ENCODE measurements at regions not wholly inside any gene's neighbourhood (a gene's known extent, or its start where the extent isn't known, plus 50 kb on each side); places are given as distances from the start of the nearest gene placed in this dataset.

DNA sequence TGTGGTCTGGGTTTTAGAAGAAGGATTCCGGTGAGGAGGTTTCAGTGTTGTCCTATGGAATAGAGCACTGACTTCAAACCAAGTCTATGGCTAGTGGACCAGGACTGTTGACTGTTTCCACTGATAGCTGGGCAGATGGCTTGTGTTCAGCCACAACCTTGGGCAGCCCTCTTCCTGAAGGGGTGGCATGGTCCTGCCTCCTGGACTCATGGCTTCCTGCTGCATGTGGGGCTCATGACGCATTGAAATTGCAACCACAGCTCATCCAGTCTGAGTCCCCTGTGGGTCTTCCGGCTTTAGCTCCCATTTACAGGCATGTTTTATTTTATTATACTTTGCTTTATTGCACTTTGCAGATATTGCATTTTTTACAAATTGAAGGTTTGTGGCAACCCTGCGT is 105.0 kb downstream of the B3GNT2 start:
- Histone ChIP-seq H3K36me3 (ENCODE audit: control insufficient read depth in 2 of 2, insufficient read depth in 1 of 2, low read length in 2 of 2) (no peaks in the 10 kb centered on the region), H3K27ac (ENCODE audit: extremely low read depth, low read depth, low read length) (no peak overlapping the region), H3K9me3 (ENCODE audit: control insufficient read depth, insufficient read depth, low read depth, low read length) (no peaks in the 10 kb centered on the region), H3K4me3 (ENCODE audit: low read depth, low read length) (no peak overlapping the region), H3K4me1 (ENCODE audit: control insufficient read depth, insufficient read depth, low read length) (no peaks in the 10 kb centered on the region)
- ChIA-PET CTCF (interaction anchor here (0.6 to 1.0 kb wide), 4 partner anchors 25 to 330 kb away, joined by 3 read pairs; no protein-coding TSS in a partner anchor), POLR2A (no interaction called here)
- TF ChIP-seq ZNF529 (tag by site-specific recombination; IDR thresholded peaks at IDR 0.05; ENCODE audit: insufficient replicate concordance): no peak
- no peak for TF ChIP-seq GLIS2 (tag by site-specific recombination; IDR thresholded peaks at IDR 0.05)
- no peak for TF ChIP-seq ZNF140 (tag by site-specific recombination; IDR thresholded peaks at IDR 0.05)
- TF ChIP-seq, protein P1, sequence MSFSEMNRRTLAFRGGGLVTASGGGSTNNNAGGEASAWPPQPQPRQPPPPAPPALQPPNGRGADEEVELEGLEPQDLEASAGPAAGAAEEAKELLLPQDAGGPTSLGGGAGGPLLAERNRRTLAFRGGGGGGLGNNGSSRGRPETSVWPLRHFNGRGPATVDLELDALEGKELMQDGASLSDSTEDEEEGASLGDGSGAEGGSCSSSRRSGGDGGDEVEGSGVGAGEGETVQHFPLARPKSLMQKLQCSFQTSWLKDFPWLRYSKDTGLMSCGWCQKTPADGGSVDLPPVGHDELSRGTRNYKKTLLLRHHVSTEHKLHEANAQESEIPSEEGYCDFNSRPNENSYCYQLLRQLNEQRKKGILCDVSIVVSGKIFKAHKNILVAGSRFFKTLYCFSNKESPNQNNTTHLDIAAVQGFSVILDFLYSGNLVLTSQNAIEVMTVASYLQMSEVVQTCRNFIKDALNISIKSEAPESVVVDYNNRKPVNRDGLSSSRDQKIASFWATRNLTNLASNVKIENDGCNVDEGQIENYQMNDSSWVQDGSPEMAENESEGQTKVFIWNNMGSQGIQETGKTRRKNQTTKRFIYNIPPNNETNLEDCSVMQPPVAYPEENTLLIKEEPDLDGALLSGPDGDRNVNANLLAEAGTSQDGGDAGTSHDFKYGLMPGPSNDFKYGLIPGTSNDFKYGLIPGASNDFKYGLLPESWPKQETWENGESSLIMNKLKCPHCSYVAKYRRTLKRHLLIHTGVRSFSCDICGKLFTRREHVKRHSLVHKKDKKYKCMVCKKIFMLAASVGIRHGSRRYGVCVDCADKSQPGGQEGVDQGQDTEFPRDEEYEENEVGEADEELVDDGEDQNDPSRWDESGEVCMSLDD (tag by site-specific recombination; IDR thresholded peaks at IDR 0.05): no peak
- TF ChIP-seq EGR2 (tag by site-specific recombination; IDR thresholded peaks at IDR 0.05; ENCODE audit: low read depth): no peak
- no peak for TF ChIP-seq TRIM28 (IDR thresholded peaks at IDR 0.05; ENCODE audit: borderline replicate concordance, low read length)
- TF ChIP-seq ZNF830 (tag by site-specific recombination; IDR thresholded peaks at IDR 0.05; ENCODE audit: low read depth): no peak
- TF ChIP-seq ZIC2 (tag by site-specific recombination; IDR thresholded peaks at IDR 0.05): no peak
- TF ChIP-seq ZNF692 (tag by site-specific recombination; IDR thresholded peaks at IDR 0.05): no peak
- no peak for TF ChIP-seq ZNF510 (tag by site-specific recombination; IDR thresholded peaks at IDR 0.05; ENCODE audit: insufficient replicate concordance)
- no peak for TF ChIP-seq BCL11A (tag by site-specific recombination; IDR thresholded peaks at IDR 0.05; ENCODE audit: low read depth)
- no peak for TF ChIP-seq ZNF274 (IDR thresholded peaks at IDR 0.05; ENCODE audit: low read length)
- no peak for TF ChIP-seq ZNF274 (tag by site-specific recombination; IDR thresholded peaks at IDR 0.05; ENCODE audit: borderline replicate concordance)
- TF ChIP-seq ZNF473 (tag by site-specific recombination; IDR thresholded peaks at IDR 0.05): no peak
- no peak for TF ChIP-seq ZNF660 (tag by site-specific recombination; IDR thresholded peaks at IDR 0.05)
- TF ChIP-seq ZNF211 (tag by site-specific recombination; IDR thresholded peaks at IDR 0.05; ENCODE audit: low read depth): no peak
- TF ChIP-seq GLI2 (tag by site-specific recombination; IDR thresholded peaks at IDR 0.05; ENCODE audit: borderline replicate concordance, low read depth): no peak
- TF ChIP-seq GLI4 (tag by site-specific recombination; IDR thresholded peaks at IDR 0.05): no peak
- TF ChIP-seq ZNF610 (tag by site-specific recombination; IDR thresholded peaks at IDR 0.05; ENCODE audit: borderline replicate concordance): no peak
- no peak for TF ChIP-seq ZNF707 (tag by site-specific recombination; IDR thresholded peaks at IDR 0.05)

GRCh38 chr2:62297624-62298010 is 101.7 kb downstream of the B3GNT2 start:
- ChIA-PET CTCF (interaction anchor here (0.6 to 1.5 kb wide), 18 partner anchors 9 to 1815 kb away, joined by 3 to 9 read pairs (median 4); no protein-coding TSS in a partner anchor), POLR2A (interaction anchor here (0.5 to 0.6 kb wide), 2 partner anchors 100 to 1183 kb away, joined by 3 to 4 read pairs; no protein-coding TSS in a partner anchor)
- no peaks in the 10 kb centered on the region for H3K9me3 ChIP-seq (ENCODE audit: control insufficient read depth, insufficient read depth, low read depth, low read length)
- peaks cover 6% of the 10 kb centered on the region; the same call in 1 of the 2 replicates for H3K4me1 ChIP-seq (ENCODE audit: control insufficient read depth, insufficient read depth, low read length)
- H3K27ac ChIP-seq (ENCODE audit: extremely low read depth, low read depth, low read length): no peak overlapping the region
- no peak for TF ChIP-seq ZNF391 (tag by site-specific recombination; IDR thresholded peaks at IDR 0.05; ENCODE audit: borderline replicate concordance, low read depth)
- TF ChIP-seq ZNF777 (tag by site-specific recombination; IDR thresholded peaks at IDR 0.05; ENCODE audit: borderline replicate concordance): no peak
- H3K4me3 ChIP-seq (ENCODE audit: low read depth, low read length): no peak overlapping the region
- H3K36me3 ChIP-seq (ENCODE audit: control insufficient read depth in 2 of 2, insufficient read depth in 1 of 2, low read length in 2 of 2): no peaks in the 10 kb centered on the region

Measured in HEK293 (cell line).